Prostate gland (tissue), 2 donors: ENCODE measurements at regions not wholly inside any gene's neighbourhood (a gene's known extent, or its start where the extent isn't known, plus 50 kb on each side); places are given as distances from the start of the nearest gene placed in this dataset.

Experiments
- DNase-seq: peaks from one replicate; pipeline ENCODE4 v3.0.0-alpha.2; 2019; ENCODE audit warnings: low spot score
- H3K27ac ChIP-seq, 2 donors: fragments of 200-600 bp; sonication (generic); 2 replicates each; pipeline ENCODE4 v1.5.1; 2017 to 2019
- H3K27me3 ChIP-seq: fragments of 200-600 bp; sonication (generic); replicated peaks from 2 replicates; pipeline ENCODE4 v1.5.1; 2019; ENCODE audit not compliant: insufficient read depth
- H3K36me3 ChIP-seq, 2 donors: fragments of 200-600 bp; sonication (generic); 1 replicate in 1 of 2; 2 replicates in 1 of 2; pipeline versions ENCODE4 v1.5.1 to v1.8.1; 2017 to 2019
- H3K4me1 ChIP-seq: fragments of 200-600 bp; sonication (generic); replicated peaks from 2 replicates; pipeline ENCODE4 v1.5.1; 2019
- H3K4me3 ChIP-seq, 2 donors: fragments of 200-600 bp; sonication (generic); 2 replicates each; pipeline ENCODE4 v1.5.1; 2017 to 2019
- H3K9me3 ChIP-seq: fragments of 200-600 bp; sonication (generic); 2 replicates; pipeline ENCODE4 v1.5.1; 2017
- POLR2A ChIP-seq: fragments of 450-650 bp; IDR thresholded peaks from one replicate; pipeline ENCODE4 v1.6.1; 2016; ENCODE audit warnings: antibody characterized with exemption, mild to moderate bottlenecking
- POLR2AphosphoS5 ChIP-seq: sonication (generic); formaldehyde crosslinking; IDR thresholded peaks from one replicate; pipeline ENCODE4 v1.6.1; 2017; ENCODE audit warnings: antibody characterized with exemption
- WGBS: methylation state at CpG from one replicate; pipeline ENCODE4 v1.1.5; 2018; 5-methylcytosine and 5-hydroxymethylcytosine counted together
- intact Hi-C: fragments of 100-400 bp; cut with DNase I; formaldehyde crosslinking; loops from one replicate; pipeline ENCODE4 v1.14.2; 2022
- TF ChIP-seq, protein P1 (sequence below), 4 experiments: fragments of 200-600 bp in 2 of 4; fragments of 450-650 bp in 2 of 4; sonication (generic) in 2 of 4; IDR thresholded peaks; 1 replicate in 3 of 4; 2 replicates in 1 of 4; pipeline ENCODE4 v1.5.1; 2016 to 2019; ENCODE audit warnings: antibody characterized with exemption in 4 of 4, mild to moderate bottlenecking in 2 of 4, moderate library complexity in 2 of 4

DNA sequence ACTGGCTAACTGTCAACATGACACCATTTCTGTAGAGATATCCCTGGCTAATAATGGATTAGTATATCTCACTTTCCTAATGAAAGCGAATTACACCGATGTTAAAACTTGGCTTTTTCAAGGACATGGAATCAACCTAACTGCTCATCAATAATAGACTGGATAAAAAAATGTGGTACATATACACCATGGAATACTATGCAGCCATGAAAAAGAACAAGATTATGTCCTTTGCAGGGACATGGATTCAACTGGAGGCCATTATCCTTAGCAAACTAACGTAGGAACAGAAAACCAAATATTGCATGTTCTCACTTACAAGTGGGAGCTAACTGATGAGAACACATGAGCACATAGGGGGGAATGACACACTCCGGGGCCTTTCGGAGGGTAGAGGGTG lies 62.6 kb downstream of the ZIC1 start:
- H3K4me3 ChIP-seq, result no peak overlapping the region
- H3K27ac ChIP-seq, result no peak overlapping the region
- no peak for DNase-seq
- no peaks in the 10 kb centered on the region for H3K9me3 ChIP-seq
- WGBS, result 89% methylated on average over 5 of the region's 5 CpGs
- intact Hi-C loops, result no loop called here
- TF ChIP-seq POLR2A (no peak), POLR2AphosphoS5 (no peak)
- TF ChIP-seq, protein P1, sequence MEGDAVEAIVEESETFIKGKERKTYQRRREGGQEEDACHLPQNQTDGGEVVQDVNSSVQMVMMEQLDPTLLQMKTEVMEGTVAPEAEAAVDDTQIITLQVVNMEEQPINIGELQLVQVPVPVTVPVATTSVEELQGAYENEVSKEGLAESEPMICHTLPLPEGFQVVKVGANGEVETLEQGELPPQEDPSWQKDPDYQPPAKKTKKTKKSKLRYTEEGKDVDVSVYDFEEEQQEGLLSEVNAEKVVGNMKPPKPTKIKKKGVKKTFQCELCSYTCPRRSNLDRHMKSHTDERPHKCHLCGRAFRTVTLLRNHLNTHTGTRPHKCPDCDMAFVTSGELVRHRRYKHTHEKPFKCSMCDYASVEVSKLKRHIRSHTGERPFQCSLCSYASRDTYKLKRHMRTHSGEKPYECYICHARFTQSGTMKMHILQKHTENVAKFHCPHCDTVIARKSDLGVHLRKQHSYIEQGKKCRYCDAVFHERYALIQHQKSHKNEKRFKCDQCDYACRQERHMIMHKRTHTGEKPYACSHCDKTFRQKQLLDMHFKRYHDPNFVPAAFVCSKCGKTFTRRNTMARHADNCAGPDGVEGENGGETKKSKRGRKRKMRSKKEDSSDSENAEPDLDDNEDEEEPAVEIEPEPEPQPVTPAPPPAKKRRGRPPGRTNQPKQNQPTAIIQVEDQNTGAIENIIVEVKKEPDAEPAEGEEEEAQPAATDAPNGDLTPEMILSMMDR (IDR thresholded peaks at IDR 0.05), result no peak
- H3K4me1 ChIP-seq, result no peaks in the 10 kb centered on the region
- no peaks in the 10 kb centered on the region for H3K36me3 ChIP-seq
- no peaks in the 10 kb centered on the region for H3K27me3 ChIP-seq

DNA sequence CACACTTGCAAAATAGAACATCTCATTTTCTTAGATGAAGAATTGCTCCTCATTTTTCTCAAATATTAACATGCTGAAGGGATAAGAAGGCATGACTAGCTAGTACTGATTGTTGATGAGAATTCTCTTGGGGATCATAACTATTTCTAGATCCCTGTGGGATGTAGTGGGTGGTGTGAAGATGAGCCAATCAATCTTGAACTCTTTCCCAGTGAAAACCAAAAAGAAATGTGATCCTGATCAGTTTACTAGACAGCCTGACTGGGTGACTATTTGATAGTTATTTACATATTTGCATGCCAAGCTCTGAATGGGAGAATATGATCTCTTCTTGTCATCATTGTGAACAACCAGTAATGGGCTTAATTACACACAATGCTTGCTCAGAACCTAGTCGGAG lies 63.7 kb downstream of the ZIC1 start:
- TF ChIP-seq POLR2AphosphoS5 (no peak), POLR2A (no peak)
- TF ChIP-seq, protein P1 (IDR thresholded peaks at IDR 0.05), result no peak
- H3K27me3 ChIP-seq, result no peaks in the 10 kb centered on the region
- no peaks in the 10 kb centered on the region for H3K36me3 ChIP-seq
- no peak overlapping the region for H3K4me3 ChIP-seq
- intact Hi-C loops, result no loop called here
- no peaks in the 10 kb centered on the region for H3K4me1 ChIP-seq
- no peak overlapping the region for H3K27ac ChIP-seq
- no peak for DNase-seq
- WGBS, result 90% methylated on average over 1 of the region's 1 CpG
- no peaks in the 10 kb centered on the region for H3K9me3 ChIP-seq

DNA sequence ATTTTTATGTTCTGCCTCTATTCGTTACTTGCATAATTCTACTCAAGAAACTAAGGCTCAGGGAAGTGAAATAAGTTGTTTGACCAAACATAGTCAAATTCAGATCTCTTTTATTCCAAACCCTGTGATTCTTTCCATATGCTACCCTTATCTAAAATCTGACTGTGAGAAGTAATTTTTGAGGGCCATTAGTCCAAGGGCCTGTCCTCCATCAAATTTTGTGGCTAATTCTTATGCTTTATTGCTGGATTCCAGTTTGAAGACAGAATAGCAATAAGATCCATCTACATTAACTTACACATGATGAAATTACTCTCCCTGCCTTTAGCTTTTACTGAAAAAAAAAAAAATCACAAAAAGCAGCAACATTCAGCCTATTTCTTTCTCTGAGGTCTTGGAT lies 74.0 kb downstream of the ZIC1 start:
- intact Hi-C loops, result no loop called here
- H3K36me3 ChIP-seq, result no peaks in the 10 kb centered on the region
- TF ChIP-seq, protein P1 (IDR thresholded peaks at IDR 0.05), result no peak
- no peak for TF ChIP-seq POLR2AphosphoS5
- TF ChIP-seq POLR2A, result no peak
- no peaks in the 10 kb centered on the region for H3K27me3 ChIP-seq
- no peaks in the 10 kb centered on the region for H3K4me1 ChIP-seq
- no peak for DNase-seq
- H3K4me3 ChIP-seq, result no peak overlapping the region
- H3K9me3 ChIP-seq, result no peaks in the 10 kb centered on the region
- H3K27ac ChIP-seq, result no peak overlapping the region
- WGBS, result 59% methylated on average over 1 of the region's 1 CpG

DNA sequence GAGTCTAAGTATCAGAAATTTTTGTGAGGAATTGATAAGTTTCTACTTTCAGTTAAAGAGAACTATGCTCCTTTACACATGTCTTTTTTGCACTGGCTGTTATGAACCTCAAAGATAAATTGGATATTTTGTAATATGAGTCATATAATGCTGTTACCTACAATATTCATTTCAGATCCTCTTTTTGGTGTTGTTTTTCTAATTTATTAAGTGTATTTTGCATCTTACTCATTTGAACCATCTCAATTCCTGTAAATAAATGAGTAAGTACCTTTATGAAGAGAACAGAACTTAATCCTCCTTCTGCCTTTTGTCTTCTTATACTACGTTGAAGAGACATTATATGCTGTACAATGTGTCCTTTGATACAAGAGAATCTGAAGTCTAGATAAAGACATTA lies 74.4 kb downstream of the ZIC1 start:
- TF ChIP-seq, protein P1 (IDR thresholded peaks at IDR 0.05), result no peak
- TF ChIP-seq POLR2A (no peak), POLR2AphosphoS5 (no peak)
- WGBS, result 53% methylated on average over 1 of the region's 1 CpG
- Histone ChIP-seq H3K9me3 (no peaks in the 10 kb centered on the region), H3K27ac (no peak overlapping the region), H3K36me3 (no peaks in the 10 kb centered on the region), H3K4me1 (no peaks in the 10 kb centered on the region), H3K27me3 (no peaks in the 10 kb centered on the region), H3K4me3 (no peak overlapping the region)
- intact Hi-C loops, result no loop called here
- no peak for DNase-seq

DNA sequence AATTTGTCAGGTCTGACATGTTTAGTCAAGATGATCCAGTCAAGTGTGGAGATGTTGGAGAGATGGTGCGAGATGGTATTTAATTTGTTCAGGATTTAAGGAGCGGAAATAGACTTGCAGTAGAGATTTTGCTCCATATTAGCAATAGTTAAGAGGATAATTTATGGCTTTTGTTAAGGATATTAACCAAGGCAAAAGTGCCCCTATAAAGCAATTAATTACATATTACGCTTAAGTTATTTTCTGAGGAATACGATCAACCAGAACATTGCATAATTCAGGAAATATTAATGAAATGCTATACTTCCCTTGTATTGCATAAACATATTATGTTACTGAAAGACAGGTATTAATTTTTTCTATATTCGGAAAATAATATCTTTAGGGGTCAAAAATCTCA lies 83.9 kb downstream of the ZIC1 start:
- no peaks in the 10 kb centered on the region for H3K36me3 ChIP-seq
- H3K4me1 ChIP-seq, result no peaks in the 10 kb centered on the region
- 92% methylated on average over 5 of the region's 5 CpGs for WGBS
- intact Hi-C loops, result no loop called here
- no peaks in the 10 kb centered on the region for H3K9me3 ChIP-seq
- no peak overlapping the region for H3K27ac ChIP-seq
- DNase-seq, result no peak
- TF ChIP-seq POLR2A, result no peak
- no peak for TF ChIP-seq POLR2AphosphoS5
- TF ChIP-seq, protein P1 (IDR thresholded peaks at IDR 0.05), result no peak
- no peaks in the 10 kb centered on the region for H3K27me3 ChIP-seq
- H3K4me3 ChIP-seq, result no peak overlapping the region
